K562 (cell line): ENCODE measurements at regions not wholly inside any gene's neighbourhood (a gene's known extent, or its start where the extent isn't known, plus 50 kb on each side); places are given as distances from the start of the nearest gene placed in this dataset.

Source experiments
- MXI1 ChIP-seq: IDR thresholded peaks from 2 replicates; pipeline ENCODE4 v1.6.1; 2011; ENCODE audit warnings: low read depth, mild to moderate bottlenecking, improper control_type of control experiment, low read length
- TAF1 ChIP-seq: IDR thresholded peaks from 2 replicates; pipeline ENCODE4 v1.6.1; 2011; ENCODE audit warnings: mild to moderate bottlenecking, low read length, moderate library complexity; ENCODE audit not compliant: insufficient read depth, control insufficient read depth, severe bottlenecking; ENCODE audit errors: extremely low read depth
- TF ChIP-seq, protein P1 (sequence below): fragments of 150-350 bp; IDR thresholded peaks from 2 replicates; pipeline ENCODE4 v1.6.1; 2014; ENCODE audit warnings: low read depth, mild to moderate bottlenecking, low read length, borderline replicate concordance

- TF ChIP-seq TAF1 (no peak), MXI1 (no peak)
- TF ChIP-seq, protein P1, sequence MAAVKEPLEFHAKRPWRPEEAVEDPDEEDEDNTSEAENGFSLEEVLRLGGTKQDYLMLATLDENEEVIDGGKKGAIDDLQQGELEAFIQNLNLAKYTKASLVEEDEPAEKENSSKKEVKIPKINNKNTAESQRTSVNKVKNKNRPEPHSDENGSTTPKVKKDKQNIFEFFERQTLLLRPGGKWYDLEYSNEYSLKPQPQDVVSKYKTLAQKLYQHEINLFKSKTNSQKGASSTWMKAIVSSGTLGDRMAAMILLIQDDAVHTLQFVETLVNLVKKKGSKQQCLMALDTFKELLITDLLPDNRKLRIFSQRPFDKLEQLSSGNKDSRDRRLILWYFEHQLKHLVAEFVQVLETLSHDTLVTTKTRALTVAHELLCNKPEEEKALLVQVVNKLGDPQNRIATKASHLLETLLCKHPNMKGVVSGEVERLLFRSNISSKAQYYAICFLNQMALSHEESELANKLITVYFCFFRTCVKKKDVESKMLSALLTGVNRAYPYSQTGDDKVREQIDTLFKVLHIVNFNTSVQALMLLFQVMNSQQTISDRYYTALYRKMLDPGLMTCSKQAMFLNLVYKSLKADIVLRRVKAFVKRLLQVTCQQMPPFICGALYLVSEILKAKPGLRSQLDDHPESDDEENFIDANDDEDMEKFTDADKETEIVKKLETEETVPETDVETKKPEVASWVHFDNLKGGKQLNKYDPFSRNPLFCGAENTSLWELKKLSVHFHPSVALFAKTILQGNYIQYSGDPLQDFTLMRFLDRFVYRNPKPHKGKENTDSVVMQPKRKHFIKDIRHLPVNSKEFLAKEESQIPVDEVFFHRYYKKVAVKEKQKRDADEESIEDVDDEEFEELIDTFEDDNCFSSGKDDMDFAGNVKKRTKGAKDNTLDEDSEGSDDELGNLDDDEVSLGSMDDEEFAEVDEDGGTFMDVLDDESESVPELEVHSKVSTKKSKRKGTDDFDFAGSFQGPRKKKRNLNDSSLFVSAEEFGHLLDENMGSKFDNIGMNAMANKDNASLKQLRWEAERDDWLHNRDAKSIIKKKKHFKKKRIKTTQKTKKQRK, result no peak
These were observed 206.4 kb downstream of the RHOU start for GRCh38 chr1:228941666-228942065.
